B cell (primary cell): ENCODE measurements at regions not wholly inside any gene's neighbourhood (a gene's known extent, or its start where the extent isn't known, plus 50 kb on each side); places are given as distances from the start of the nearest gene placed in this dataset.

Experiments
- CTCF ChIP-seq: fragments of 200-600 bp; IDR thresholded peaks from one replicate; pipeline ENCODE4 v1.8.0; 2022; ENCODE audit warnings: antibody characterized with exemption, mild to moderate bottlenecking
- EZH2 ChIP-seq: IDR thresholded peaks from 2 replicates; pipeline ENCODE4 v1.6.1; 2012; ENCODE audit warnings: borderline replicate concordance, low read depth, mild to moderate bottlenecking, moderate library complexity, low read length; ENCODE audit not compliant: insufficient read depth, poor library complexity, severe bottlenecking

GRCh38 chr3:110126065-110126464 is 788.7 kb upstream of the DPPA4 start:
- no peak for TF ChIP-seq CTCF
- no peak for TF ChIP-seq EZH2
